Esophagus muscularis mucosa (tissue), 3 donors: ENCODE measurements at regions not wholly inside any gene's neighbourhood (a gene's known extent, or its start where the extent isn't known, plus 50 kb on each side); places are given as distances from the start of the nearest gene placed in this dataset.

ENCODE experiments used
- POLR2A ChIP-seq: fragments of 450-650 bp; IDR thresholded peaks from one replicate; pipeline ENCODE4 v1.6.1; 2017; ENCODE audit warnings: antibody characterized with exemption, moderate library complexity, mild to moderate bottlenecking, low read depth
- POLR2AphosphoS5 ChIP-seq, 2 donors: sonication (generic); formaldehyde crosslinking; IDR thresholded peaks; one replicate each; pipeline ENCODE4 v1.6.1; 2017; ENCODE audit warnings: antibody characterized with exemption in 2 of 2
- TF ChIP-seq, protein P1 (sequence below), 3 experiments: fragments of 200-600 bp in 2 of 3; fragments of 450-650 bp in 1 of 3; sonication (generic) in 2 of 3; IDR thresholded peaks; one replicate each; pipeline ENCODE4 v1.5.1; 2017 to 2019; ENCODE audit warnings: antibody characterized with exemption in 3 of 3, mild to moderate bottlenecking in 2 of 3, moderate library complexity in 1 of 3

DNA sequence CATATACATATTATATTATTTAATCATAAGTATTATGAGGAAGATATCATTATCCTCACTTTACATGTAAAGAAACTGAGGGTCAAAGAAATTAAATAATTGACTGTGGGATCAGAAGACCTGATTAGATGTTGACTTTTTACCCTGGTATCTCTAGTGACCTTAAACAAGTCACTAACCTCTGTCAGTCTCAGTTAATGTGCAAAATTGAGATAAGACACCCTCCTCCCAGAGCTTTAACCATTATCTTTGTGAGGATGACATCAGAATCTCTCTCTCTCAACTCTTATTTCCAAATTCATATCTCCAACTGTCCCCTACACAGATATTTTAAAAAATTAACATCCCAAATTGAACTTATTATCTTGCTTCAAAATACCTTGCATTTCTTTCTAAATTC is 177.8 kb downstream of the KLHL28 start:
- TF ChIP-seq, protein P1, sequence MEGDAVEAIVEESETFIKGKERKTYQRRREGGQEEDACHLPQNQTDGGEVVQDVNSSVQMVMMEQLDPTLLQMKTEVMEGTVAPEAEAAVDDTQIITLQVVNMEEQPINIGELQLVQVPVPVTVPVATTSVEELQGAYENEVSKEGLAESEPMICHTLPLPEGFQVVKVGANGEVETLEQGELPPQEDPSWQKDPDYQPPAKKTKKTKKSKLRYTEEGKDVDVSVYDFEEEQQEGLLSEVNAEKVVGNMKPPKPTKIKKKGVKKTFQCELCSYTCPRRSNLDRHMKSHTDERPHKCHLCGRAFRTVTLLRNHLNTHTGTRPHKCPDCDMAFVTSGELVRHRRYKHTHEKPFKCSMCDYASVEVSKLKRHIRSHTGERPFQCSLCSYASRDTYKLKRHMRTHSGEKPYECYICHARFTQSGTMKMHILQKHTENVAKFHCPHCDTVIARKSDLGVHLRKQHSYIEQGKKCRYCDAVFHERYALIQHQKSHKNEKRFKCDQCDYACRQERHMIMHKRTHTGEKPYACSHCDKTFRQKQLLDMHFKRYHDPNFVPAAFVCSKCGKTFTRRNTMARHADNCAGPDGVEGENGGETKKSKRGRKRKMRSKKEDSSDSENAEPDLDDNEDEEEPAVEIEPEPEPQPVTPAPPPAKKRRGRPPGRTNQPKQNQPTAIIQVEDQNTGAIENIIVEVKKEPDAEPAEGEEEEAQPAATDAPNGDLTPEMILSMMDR (IDR thresholded peaks at IDR 0.05) = no peak
- TF ChIP-seq POLR2A (no peak), POLR2AphosphoS5 (IDR thresholded peaks at IDR 0.05) (no peak)
